GM06990 (cell line): ENCODE measurements at regions not wholly inside any gene's neighbourhood (a gene's known extent, or its start where the extent isn't known, plus 50 kb on each side); places are given as distances from the start of the nearest gene placed in this dataset.

Source experiments
- DNase-seq: peaks from one replicate; pipeline ENCODE4 v3.0.0-alpha.2; 2011; ENCODE audit not compliant: insufficient read length; ENCODE audit errors: extremely low read depth
- H3K27me3 ChIP-seq: replicated peaks from 2 replicates; pipeline ENCODE4 v1.6.0; 2011; ENCODE audit warnings: low read length; ENCODE audit not compliant: control insufficient read depth, insufficient read depth
- H3K36me3 ChIP-seq: 2 replicates; pipeline ENCODE4 v1.5.1; 2011; ENCODE audit warnings: low read length; ENCODE audit not compliant: control insufficient read depth, insufficient read depth
- H3K4me3 ChIP-seq: replicated peaks from 2 replicates; pipeline ENCODE4 v1.5.1; 2011; ENCODE audit warnings: low read depth, mild to moderate bottlenecking, control low read depth, low read length
- TF ChIP-seq, protein P1 (sequence below): IDR thresholded peaks from 2 replicates; pipeline ENCODE4 v1.5.1; 2011; ENCODE audit warnings: low read length, control low read depth, mild to moderate bottlenecking, inconsistent platforms; ENCODE audit not compliant: insufficient read depth, poor library complexity, severe bottlenecking

DNA sequence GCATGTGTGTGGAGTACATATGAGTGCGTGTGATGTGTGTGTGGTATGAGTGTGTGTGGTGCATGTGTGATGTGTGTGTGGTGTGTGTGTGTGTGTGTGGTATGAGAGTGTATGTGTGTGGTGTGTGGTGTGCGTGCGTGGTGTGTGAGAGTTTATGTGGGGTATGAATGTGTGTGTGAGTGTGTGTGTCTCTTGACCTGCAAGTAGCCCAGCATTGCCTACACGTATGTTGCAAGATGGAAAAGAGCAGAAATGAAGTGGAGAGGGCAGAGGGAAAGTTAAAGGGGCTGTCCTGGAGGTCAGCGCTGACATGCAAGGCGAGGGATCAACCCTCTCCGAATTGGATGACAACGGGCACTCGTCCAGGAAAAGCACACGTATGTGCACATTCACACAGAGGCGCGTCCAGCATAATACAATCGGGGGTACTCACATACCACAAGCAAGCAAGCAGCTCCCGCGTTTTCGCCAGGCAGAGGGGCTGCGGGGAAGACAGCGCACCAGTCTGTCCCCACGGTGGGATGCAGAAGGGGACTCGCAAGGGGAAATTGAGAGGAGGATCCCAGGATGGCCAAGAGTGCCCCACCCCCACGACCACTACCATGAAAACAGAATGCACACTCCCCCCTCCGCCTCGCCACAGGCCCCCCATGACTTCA lies 174.5 kb upstream of the AFDN start:
- DNase-seq = no peak
- Histone ChIP-seq H3K27me3 (no peaks in the 10 kb centered on the region), H3K4me3 (no peak overlapping the region), H3K36me3 (no peaks in the 10 kb centered on the region)
- TF ChIP-seq, protein P1, sequence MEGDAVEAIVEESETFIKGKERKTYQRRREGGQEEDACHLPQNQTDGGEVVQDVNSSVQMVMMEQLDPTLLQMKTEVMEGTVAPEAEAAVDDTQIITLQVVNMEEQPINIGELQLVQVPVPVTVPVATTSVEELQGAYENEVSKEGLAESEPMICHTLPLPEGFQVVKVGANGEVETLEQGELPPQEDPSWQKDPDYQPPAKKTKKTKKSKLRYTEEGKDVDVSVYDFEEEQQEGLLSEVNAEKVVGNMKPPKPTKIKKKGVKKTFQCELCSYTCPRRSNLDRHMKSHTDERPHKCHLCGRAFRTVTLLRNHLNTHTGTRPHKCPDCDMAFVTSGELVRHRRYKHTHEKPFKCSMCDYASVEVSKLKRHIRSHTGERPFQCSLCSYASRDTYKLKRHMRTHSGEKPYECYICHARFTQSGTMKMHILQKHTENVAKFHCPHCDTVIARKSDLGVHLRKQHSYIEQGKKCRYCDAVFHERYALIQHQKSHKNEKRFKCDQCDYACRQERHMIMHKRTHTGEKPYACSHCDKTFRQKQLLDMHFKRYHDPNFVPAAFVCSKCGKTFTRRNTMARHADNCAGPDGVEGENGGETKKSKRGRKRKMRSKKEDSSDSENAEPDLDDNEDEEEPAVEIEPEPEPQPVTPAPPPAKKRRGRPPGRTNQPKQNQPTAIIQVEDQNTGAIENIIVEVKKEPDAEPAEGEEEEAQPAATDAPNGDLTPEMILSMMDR = no peak

DNA sequence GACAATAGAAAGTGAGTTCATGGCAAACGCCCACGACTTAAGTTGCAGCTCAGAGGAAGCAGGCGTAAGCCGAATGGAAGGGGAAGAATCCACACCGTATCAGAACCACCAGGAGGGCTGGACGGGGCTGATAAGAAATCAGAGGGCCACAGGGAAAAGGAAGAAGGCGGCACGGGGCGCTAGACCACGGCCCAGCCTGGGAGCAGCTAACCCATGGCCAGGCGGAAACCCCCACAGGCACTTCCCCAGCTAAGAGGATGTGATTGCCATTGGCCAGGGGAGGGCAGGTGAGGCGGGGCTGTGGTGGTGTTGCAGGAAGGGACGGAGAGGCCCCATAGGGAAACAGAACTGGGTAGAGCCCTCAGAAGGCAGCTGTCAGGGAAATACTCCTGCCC lies 174.0 kb upstream of the AFDN start:
- H3K36me3 ChIP-seq = no peaks in the 10 kb centered on the region
- TF ChIP-seq, protein P1 = no peak
- H3K27me3 ChIP-seq = no peaks in the 10 kb centered on the region
- H3K4me3 ChIP-seq = no peak overlapping the region
- no peak for DNase-seq

DNA sequence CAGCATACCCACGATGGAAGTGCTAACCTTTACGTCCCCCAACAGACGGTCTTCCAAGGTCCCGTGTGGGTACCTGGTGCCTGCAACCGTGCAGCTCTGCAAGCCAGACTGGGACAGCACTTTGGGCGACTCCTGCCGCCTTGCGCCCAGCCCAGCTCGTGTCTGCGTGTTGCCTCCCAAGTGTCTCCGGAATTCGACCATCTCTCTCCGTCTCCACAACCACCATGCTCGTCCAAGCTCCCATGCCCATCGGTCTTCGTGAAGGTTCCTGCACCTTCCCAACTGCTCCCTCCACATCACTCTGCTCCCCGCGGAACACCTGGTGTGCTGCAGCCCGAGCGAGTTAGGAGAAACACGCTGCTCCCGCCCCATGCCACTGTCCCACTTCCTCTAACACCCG lies 173.2 kb upstream of the AFDN start:
- TF ChIP-seq, protein P1 = no peak
- Histone ChIP-seq H3K4me3 (no peak overlapping the region), H3K27me3 (no peaks in the 10 kb centered on the region), H3K36me3 (no peaks in the 10 kb centered on the region)
- DNase-seq = no peak

DNA sequence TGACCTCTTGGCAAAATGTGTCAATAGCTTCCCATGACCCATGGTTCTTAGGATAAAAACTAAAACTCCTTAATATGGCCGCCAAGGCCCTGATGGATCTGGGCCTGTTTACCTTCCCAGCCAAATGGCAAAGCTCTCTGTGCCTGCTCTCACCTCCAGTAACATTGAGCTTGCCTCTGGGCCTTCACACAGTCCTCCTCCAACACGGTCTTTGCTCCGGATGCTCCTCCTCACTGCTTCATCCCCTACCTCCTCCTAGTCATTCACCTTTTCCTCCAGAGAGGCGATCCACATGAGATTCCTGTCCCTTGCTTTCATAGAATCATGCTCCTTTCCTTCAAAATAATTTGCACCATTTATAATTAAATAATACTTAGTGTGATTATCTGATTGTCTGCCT lies 172.3 kb upstream of the AFDN start:
- H3K36me3 ChIP-seq = no peaks in the 10 kb centered on the region

DNA sequence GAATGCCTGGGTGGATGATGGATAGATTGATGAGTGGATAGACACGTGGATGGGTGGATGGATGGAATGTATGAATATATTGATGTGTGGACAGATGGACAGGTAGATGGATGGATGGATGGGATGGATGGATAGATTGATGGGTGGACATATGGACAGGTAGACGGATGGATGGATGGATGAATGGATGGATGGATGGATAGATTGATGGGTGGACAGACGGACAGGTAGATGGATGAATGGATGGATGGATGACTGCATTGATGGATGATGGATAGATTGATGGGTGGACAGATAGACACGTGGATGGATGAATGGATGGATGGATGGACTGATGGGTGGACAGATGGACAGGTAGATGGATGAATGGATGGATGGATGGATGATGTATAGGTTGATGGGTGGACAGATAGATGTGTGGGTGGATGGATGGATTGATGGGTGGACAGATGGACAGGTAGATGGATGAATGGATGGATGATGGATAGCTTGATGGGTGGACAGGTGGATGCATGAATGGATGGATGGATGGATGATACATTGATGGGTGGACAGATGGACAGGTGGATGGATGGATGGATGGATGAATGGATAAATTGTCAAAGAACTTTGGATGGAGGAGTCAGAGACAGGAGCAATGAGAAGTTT lies 171.4 kb upstream of the AFDN start:
- H3K27me3 ChIP-seq = no peaks in the 10 kb centered on the region
- TF ChIP-seq, protein P1 = no peak
- no peak for DNase-seq
- H3K4me3 ChIP-seq = no peak overlapping the region
- no peaks in the 10 kb centered on the region for H3K36me3 ChIP-seq

More for the DNA sequence above, 172.3 kb upstream of the AFDN start:
- TF ChIP-seq, protein P1 = no peak
- no peak for DNase-seq
- no peaks in the 10 kb centered on the region for H3K27me3 ChIP-seq
- H3K4me3 ChIP-seq = no peak overlapping the region
